Fibroblast of skin of left biceps (primary cell): ENCODE measurements at regions not wholly inside any gene's neighbourhood (a gene's known extent, or its start where the extent isn't known, plus 50 kb on each side); places are given as distances from the start of the nearest gene placed in this dataset.

Experiments used
- DNase-seq, 2 experiments: peaks; one replicate each; pipeline ENCODE4 v3.0.0-alpha.2; 2013; ENCODE audit warnings: low read depth in 2 of 2

DNA sequence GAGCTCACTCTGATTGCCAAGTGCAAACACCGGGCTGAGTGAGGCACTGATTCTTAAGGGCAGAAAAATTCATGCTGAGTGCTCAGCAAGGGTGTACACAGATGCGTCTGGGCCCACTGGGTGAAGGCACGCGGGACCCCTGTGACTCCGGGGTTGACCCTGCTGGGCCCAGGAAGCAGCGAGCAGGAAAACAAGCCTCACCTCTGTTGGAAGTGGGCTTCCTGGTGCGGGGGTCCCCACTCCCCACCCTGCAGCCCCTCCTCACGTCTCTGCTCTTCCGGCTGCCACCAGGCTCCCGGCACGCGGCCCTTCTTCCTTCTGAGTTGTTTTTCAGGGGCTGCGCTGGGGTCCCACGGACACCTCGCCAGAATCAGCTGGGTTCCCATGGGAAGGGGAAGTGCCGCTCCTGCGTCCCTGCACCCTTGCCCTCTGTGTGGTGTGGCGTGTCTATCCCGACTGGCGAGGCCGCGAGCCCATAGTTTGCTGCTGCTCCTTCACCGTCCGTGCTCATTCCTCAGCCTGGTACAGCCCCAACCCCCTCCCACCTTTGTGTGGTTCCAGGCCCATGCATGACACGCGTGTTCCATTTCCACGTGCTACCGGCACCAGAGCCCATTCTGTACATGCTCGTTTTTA, 80.6 kb upstream of the BHLHE23 start:
- no peak for DNase-seq

DNA sequence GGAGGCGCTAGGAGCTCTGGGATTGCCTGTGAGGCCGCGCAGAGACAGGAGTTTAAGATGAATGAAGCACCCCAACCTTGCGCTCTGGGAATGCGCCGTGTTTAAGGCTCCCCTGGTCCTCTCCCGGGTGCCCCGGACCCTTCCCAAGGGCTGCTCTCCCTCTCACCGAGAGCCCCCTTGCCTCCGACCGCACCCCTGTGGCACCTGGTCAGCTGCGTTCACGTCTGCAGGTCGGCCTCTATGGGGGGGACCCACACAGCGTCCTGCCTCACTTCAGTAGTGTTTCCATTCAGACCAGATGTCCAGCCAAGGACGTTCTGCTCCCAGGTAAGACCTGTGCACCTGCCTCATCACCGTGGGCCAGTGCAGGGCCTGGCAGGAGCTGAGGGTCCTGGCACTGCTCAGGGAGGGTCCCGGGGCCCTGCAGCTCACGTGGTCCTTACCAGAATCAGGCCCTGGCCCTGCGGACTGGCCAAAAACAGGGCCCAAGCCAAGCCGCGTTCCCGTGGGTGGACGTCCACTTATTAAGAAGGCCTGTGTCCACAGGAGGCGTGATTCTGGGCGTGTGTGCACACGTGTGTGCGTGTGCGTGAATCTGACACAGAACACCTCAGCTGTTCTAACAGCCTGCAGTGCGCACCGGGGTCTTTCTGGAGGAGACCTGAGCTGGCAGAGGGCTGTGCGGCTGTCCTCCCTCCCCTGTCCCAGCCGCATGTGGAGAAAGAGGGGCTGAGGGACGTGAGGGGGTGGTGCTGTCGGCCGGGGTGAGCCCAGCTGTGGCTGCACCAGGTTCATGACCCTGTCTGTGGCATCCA, 79.9 kb upstream of the BHLHE23 start:
- DNase-seq = no peak

GRCh38 chr20:63085151-63085861, 78.5 kb upstream of the BHLHE23 start:
- DNase-seq = no peak

DNA sequence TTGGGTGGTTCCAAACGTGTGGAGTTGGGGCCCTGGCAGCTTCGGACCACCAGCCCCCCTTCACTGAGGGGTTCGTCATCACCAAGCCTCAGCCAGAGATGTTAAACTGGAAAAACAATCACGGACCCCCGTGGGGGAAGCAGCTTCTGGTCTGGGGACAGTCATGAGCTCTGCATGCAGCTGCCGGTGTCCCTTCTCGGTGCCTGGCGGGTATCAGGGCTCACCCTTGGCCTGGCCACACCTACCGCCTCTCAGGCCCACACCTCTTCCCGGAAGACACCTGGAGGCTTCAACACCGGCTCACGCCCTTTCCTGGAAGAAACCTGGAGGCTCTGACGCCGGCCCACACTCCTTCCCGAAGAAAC, 77.8 kb upstream of the BHLHE23 start:
- DNase-seq = no peak

GRCh38 chr20:63083831-63084562, 77.2 kb upstream of the BHLHE23 start:
- DNase-seq = no peak

DNA sequence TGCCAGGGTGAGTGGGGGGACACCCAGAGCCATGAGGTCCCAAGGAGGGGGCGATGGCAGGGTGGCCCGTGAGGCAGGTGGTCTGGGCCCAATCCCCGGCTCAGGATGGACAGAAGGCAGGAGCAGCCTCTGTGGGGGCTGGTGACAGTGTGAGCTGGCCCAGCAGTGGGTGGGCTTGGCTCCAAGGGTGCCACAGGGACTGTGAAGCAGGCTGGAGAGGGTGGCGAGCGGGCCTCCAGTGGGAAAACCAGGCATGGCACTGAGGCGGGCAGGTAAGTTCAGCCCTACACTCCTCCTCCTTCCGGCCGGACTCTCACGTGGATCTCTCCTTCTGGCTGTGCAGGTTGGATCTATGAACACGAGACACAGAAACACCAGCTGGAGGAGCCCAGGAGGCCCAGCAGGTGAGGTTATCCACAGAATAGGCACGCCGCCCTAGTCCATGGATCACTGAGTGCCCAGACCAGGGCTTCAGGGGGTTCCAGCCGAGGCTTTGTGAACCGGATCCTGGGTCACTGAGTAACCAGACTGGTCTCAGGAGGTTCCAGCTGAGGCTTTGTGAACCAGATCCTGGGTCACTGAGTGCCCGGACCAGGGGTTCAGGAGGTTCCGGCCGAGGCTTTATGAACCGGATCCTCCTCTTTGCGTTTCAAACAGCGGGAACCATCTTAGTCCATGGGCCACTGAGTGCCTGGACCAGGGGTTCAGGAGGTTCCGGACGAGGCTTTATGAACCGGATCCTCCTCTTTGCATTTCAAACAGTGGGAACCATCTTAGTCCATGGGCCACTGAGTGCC, 76.4 kb upstream of the BHLHE23 start:
- DNase-seq = no peak

GRCh38 chr20:63082308-63082938, 75.7 kb upstream of the BHLHE23 start:
- DNase-seq = no peak

DNA sequence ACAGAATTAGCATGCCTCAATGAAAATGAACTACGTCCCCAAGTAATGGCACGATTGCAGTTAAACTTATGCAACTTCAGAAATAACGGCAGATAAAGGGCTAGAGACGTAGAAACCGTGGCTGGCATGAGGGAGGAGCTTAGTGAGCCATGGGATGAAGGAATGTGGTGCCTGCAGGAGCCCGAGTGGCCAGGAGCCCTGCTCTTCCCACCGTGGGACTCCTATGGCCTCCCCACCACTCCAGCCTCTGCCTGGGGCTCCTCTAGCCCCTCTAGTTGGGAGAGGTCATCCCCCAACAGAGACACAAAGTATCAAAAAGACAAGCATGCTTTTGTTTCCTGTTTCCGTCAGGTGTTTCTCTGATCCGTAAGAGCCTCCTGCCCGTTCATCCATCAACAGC, 75.1 kb upstream of the BHLHE23 start:
- DNase-seq = no peak

DNA sequence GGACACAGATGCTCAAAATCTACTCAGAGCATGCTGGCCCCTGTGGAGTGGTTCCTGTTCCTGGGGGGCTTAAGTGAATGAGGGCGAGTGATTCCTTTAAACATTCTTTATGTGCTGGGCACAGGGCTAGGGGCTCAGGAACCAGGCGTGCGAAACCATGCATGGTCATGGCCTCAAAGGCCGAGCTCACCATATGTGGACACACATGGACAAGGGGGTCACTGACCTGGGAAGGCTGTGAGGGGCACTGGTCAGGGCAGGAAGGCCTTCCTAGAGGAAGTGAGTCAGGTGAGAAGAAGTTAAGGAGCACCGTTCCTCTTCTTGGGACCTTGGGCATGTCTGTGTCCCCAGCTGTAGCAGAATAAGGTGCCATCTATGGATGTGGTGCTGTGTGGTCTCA, 74.6 kb upstream of the BHLHE23 start:
- no peak for DNase-seq

GRCh38 chr20:63080811-63081210, 74.0 kb upstream of the BHLHE23 start:
- DNase-seq = no peak

- DNase-seq = no peak
Measured at GRCh38 chr20:63080411-63080810, 73.6 kb upstream of the BHLHE23 start.

- no peak for DNase-seq
Measured at GRCh38 chr20:63079971-63080370, 73.2 kb upstream of the BHLHE23 start.

DNA sequence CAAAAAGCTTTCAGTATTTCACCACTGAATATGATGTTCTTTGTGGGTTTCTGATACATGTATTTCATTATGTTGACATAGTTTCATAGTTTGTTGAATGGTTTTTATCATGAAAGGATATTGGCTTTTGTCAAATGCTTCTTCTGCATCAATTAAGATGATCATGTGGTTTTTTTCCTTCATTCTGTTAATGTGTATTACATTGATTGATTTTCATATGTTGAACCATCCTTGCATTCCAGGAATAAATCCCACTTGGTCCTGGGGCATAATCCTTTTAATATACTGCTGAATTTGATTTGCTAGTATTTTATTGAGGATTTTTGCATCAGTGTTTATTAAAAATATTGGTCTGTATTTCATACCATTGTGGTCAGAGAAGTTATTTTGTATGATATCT, 70.9 kb upstream of the BHLHE23 start:
- DNase-seq = no peak

- DNase-seq = no peak
Measured at GRCh38 chr20:63076421-63076820, 69.7 kb upstream of the BHLHE23 start.

GRCh38 chr20:63074631-63075030, 67.9 kb upstream of the BHLHE23 start:
- DNase-seq = no peak

DNA sequence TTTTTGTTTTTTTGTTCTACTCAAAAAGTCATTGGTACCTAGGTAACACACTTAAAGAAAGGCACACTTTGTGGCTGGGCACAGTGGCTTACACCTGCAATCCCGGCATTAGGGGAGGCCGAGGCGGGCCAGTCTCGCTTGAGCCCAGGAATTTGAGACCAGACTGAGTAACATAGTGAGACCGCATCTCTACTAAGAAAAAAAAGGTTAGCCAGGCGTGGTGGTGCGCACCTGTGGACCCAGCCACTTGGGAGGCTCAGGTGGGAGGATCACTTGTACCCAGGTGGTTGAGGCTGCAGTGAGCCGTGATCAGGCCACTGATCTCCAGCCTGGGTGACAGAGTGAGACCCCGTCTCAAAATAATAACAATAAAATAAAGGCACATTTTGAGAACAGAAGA, 67.4 kb upstream of the BHLHE23 start:
- DNase-seq = no peak

GRCh38 chr20:63073738-63074065, 66.9 kb upstream of the BHLHE23 start:
- DNase-seq = no peak

DNA sequence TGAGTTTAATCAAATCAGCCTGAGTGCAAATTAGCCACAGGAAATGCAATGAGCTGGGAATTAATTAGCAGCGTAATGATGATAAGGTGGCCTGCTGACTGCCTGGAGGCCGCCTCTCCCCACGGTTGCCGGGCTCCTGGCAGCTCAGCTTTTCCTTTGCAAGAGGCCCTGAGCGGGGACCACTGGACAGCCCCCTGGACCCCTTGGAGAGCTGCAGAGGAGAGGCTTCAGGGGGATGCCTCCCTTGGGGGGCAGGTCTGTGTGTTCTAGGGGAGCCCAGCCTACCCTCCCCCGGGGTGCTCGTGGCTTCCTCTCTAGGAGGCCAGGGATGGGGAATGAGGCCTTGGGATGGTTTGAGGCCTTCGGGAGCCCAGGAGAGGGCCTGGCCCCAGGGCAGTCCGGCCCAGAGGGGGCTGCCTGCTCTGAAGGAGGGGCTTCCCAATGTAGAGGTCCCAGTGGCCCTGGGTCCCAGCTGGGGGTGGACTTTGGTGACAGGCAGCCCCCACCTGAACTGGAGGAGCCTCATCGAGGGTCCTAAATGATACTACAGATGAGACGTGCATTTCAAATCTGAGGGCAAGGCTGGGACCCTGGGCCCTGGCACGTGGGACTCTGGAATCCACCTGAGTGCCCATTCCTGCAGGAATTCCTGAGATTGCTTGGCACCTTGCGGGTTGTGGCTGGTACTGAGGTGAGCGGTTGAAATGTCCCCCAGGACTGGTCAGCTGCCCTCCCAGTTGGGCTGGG, 66.4 kb upstream of the BHLHE23 start:
- no peak for DNase-seq

DNA sequence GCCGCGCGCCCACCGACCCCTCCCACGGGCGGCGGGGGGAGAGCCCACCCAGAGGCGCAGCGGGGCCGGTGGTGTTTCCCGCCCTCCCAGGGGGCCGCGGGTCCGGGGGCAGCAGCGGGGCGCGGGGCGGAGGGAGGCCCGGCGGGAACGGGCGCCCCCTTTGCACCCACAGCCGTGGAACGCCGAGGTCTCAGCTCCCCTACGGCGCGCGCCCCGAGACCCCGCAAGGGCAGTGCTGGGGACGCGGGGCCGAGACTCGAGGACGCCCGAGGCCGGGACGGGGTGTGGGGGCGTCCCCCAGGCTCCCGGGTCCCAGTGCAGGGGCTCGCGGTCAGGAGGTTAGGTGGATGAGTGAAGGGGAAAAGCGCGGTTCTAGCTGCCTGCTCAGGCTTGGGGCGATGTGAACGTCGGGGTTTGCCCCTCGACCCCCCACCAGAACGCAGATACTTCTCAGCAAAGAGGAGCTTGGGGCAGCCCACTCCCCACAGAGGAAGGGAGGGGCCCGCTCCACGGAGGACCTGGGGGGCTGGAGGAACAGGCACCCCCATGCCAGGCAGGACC, 65.5 kb upstream of the BHLHE23 start:
- no peak for DNase-seq

- no peak for DNase-seq
Measured at GRCh38 chr20:63071541-63072181, 64.9 kb upstream of the BHLHE23 start.
